ENCODE measurements at regions not wholly inside any gene's neighbourhood (a gene's known extent, or its start where the extent isn't known, plus 50 kb on each side); places are given as distances from the start of the nearest gene placed in this dataset.

DNA sequence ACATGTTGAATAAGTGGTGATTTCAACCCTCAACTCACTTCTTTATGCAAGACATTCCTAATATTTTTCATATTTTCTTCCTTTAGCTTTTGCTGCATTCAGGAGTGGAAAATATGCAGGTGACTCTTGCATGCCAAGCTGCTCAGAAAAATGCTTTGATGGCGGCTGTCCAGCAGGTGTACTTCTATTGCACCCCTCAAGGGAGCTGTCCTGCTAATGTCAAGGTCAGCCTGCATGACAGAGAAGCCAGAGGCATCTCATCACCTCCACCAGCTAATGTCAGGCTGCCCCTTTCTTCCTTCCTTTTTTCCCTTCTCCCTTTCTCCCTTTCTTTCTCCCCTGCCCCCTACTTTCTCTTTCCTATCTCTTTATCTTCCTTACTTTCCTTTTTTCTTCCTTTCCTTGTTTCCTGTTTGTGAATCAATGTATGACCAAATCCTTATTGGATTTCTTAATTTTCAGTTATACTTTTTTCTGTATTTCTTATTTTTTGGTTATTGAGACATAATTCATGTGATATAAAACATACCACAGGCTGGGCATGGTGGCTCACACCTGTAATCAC, 112.2 kb downstream of the CD164 start:
- no peaks in the 10 kb centered on the region for H3K36me3 ChIP-seq
- no peaks in the 10 kb centered on the region for H3K27me3 ChIP-seq
- H3K27ac Mint-ChIP-seq: no peak overlapping the region
- H3K27me3 Mint-ChIP-seq (ENCODE audit: insufficient read depth, low read depth): peaks cover 2% of the 10 kb centered on the region
- H3K36me3 Mint-ChIP-seq: no peaks in the 10 kb centered on the region
- H3K9me3 ChIP-seq (ENCODE audit: low read depth): no peaks in the 10 kb centered on the region
- no peaks in the 10 kb centered on the region for H3F3A ChIP-seq (ENCODE audit: low read depth)
- H3K4me3 ChIP-seq: no peak overlapping the region
- no peaks in the 10 kb centered on the region for H3K79me2 ChIP-seq (ENCODE audit: low read depth)
- H3K9ac ChIP-seq: no peak overlapping the region
- peaks cover 12% of the 10 kb centered on the region for H3K9me3 Mint-ChIP-seq
- no peak overlapping the region for H3K4me3 Mint-ChIP-seq
- H3K4me2 ChIP-seq: no peak overlapping the region
- DNase-seq (ENCODE audit: low spot score): no peak
- no peaks in the 10 kb centered on the region for H3K4me1 Mint-ChIP-seq
- H4K20me1 ChIP-seq (ENCODE audit: low read depth): no peaks in the 10 kb centered on the region
- no peak overlapping the region for H3K27ac ChIP-seq
- TF ChIP-seq EZH2phosphoT487 (IDR thresholded peaks at IDR 0.05) (no peak), EZH2 (IDR thresholded peaks at IDR 0.05) (no peak)
- TF ChIP-seq, protein P1, sequence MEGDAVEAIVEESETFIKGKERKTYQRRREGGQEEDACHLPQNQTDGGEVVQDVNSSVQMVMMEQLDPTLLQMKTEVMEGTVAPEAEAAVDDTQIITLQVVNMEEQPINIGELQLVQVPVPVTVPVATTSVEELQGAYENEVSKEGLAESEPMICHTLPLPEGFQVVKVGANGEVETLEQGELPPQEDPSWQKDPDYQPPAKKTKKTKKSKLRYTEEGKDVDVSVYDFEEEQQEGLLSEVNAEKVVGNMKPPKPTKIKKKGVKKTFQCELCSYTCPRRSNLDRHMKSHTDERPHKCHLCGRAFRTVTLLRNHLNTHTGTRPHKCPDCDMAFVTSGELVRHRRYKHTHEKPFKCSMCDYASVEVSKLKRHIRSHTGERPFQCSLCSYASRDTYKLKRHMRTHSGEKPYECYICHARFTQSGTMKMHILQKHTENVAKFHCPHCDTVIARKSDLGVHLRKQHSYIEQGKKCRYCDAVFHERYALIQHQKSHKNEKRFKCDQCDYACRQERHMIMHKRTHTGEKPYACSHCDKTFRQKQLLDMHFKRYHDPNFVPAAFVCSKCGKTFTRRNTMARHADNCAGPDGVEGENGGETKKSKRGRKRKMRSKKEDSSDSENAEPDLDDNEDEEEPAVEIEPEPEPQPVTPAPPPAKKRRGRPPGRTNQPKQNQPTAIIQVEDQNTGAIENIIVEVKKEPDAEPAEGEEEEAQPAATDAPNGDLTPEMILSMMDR (IDR thresholded peaks at IDR 0.05): no peak
- no peak overlapping the region for H2AFZ ChIP-seq (replicated peaks)
- no peaks in the 10 kb centered on the region for H3K4me1 ChIP-seq

DNA sequence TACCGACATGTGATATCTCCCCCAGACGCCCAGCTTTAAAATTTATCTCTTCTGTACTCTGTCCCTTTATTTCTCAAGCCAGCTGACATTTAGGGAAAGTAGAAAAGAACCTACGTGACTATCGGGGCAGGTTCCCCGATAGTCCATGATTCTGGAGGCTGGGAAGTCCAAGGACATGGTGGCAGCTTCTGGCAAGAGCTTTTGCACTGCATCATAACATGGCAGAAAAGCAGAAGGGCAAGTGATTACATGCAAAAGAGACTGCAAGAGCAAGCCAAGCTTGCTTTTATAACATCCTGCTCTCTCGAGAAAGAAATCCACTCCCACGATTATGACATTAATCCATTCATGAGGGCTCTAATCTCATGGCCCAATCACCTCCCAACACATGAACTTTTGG, 113.2 kb downstream of the CD164 start:
- Histone ChIP-seq H3K9ac (no peak overlapping the region), H3K36me3 (no peaks in the 10 kb centered on the region), H3K79me2 (ENCODE audit: low read depth) (no peaks in the 10 kb centered on the region), H2AFZ (replicated peaks) (no peak overlapping the region), H3K4me3 (no peak overlapping the region), H4K20me1 (ENCODE audit: low read depth) (no peaks in the 10 kb centered on the region), H3K27ac (no peak overlapping the region), H3K9me3 (ENCODE audit: low read depth) (no peaks in the 10 kb centered on the region), H3F3A (ENCODE audit: low read depth) (no peaks in the 10 kb centered on the region), H3K4me2 (no peak overlapping the region), H3K27me3 (no peaks in the 10 kb centered on the region), H3K4me1 (no peaks in the 10 kb centered on the region)
- H3K27me3 Mint-ChIP-seq (ENCODE audit: insufficient read depth, low read depth): peaks cover 2% of the 10 kb centered on the region
- no peak overlapping the region for H3K4me3 Mint-ChIP-seq
- H3K27ac Mint-ChIP-seq: no peak overlapping the region
- no peak for DNase-seq (ENCODE audit: low spot score)
- H3K36me3 Mint-ChIP-seq: no peaks in the 10 kb centered on the region
- TF ChIP-seq, protein P1 (IDR thresholded peaks at IDR 0.05): no peak
- TF ChIP-seq EZH2 (IDR thresholded peaks at IDR 0.05) (no peak), EZH2phosphoT487 (IDR thresholded peaks at IDR 0.05) (no peak)
- peaks cover 12% of the 10 kb centered on the region for H3K9me3 Mint-ChIP-seq
- no peaks in the 10 kb centered on the region for H3K4me1 Mint-ChIP-seq

DNA sequence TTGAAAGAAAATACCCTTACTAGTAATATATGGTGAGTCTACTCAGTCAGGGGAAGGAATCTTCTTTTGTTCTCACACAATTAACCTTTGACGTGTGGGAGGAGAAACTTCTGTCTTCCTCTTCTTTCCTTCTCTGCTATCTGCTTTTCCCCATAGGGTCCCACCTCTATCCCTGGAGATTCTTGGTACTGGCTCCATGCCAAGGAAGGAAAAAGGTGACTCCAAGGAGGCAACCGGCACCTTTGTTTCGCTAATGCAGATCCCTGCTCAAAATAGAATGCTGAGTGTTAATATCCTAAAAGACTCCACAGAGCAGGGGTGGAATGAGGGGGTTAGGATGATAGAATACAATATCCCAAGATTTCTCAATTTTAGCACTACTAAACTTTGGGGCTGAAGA, 116.7 kb downstream of the CD164 start:
- Histone ChIP-seq H3K27ac (no peak overlapping the region), H3K27me3 (no peaks in the 10 kb centered on the region), H3K79me2 (ENCODE audit: low read depth) (no peaks in the 10 kb centered on the region), H3K4me2 (no peak overlapping the region), H2AFZ (replicated peaks) (no peak overlapping the region), H3F3A (ENCODE audit: low read depth) (no peaks in the 10 kb centered on the region), H3K9me3 (ENCODE audit: low read depth) (no peaks in the 10 kb centered on the region), H3K9ac (no peak overlapping the region), H3K4me1 (no peaks in the 10 kb centered on the region), H3K4me3 (no peak overlapping the region), H3K36me3 (no peaks in the 10 kb centered on the region), H4K20me1 (ENCODE audit: low read depth) (no peaks in the 10 kb centered on the region)
- peaks cover 12% of the 10 kb centered on the region for H3K9me3 Mint-ChIP-seq
- H3K4me1 Mint-ChIP-seq: no peaks in the 10 kb centered on the region
- no peak overlapping the region for H3K4me3 Mint-ChIP-seq
- TF ChIP-seq EZH2phosphoT487 (IDR thresholded peaks at IDR 0.05) (no peak), EZH2 (IDR thresholded peaks at IDR 0.05) (no peak)
- TF ChIP-seq, protein P1 (IDR thresholded peaks at IDR 0.05): no peak
- H3K27ac Mint-ChIP-seq: no peak overlapping the region
- no peaks in the 10 kb centered on the region for H3K36me3 Mint-ChIP-seq
- DNase-seq (ENCODE audit: low spot score): no peak
- H3K27me3 Mint-ChIP-seq (ENCODE audit: insufficient read depth, low read depth): peaks cover 2% of the 10 kb centered on the region
